Panc1 (cell line): ENCODE measurements at regions not wholly inside any gene's neighbourhood (a gene's known extent, or its start where the extent isn't known, plus 50 kb on each side); places are given as distances from the start of the nearest gene placed in this dataset.

ENCODE experiments used
- ATAC-seq: fragments of 200-7000 bp; cut with Tn5 transposase; 2 replicates; pipeline ENCODE4 v1.9.1; 2020; ENCODE audit warnings: mild to moderate bottlenecking, moderate library complexity
- BruUV-seq: library from RNA; stranded (reverse); fragments of 400-500 nt; replicated peaks from 2 replicates; lab custom pipeline; 2021; lab: Mats Ljungman, UMichigan
- CTCF ChIA-PET: fragments of 300-600 bp; sonication (Branson Sonifier 250); formaldehyde crosslinking; loops from one replicate; lab custom pipeline; 2022; ENCODE audit warnings: antibody characterized with exemption; lab: Charles Lee
- POLR2A ChIA-PET: fragments of 300-600 bp; sonication (Branson Sonifier 250); formaldehyde crosslinking; loops from one replicate; lab custom pipeline; 2022; ENCODE audit warnings: antibody characterized with exemption; lab: Charles Lee
- DNase-seq: peaks from one replicate; pipeline ENCODE4 v3.0.0-alpha.2; 2010; ENCODE audit warnings: low read depth, low spot score
- H3K27ac ChIP-seq: 2 replicates; pipeline ENCODE4 v1.5.1; 2011; ENCODE audit warnings: mild to moderate bottlenecking, low read length, inconsistent platforms
- H3K27me3 ChIP-seq: fragments of 200-500 bp; sonication (Bioruptor generic); 2 replicates; pipeline ENCODE4 v1.6.0; 2014; ENCODE audit warnings: low read length, inconsistent platforms; ENCODE audit not compliant: control insufficient read depth, insufficient read depth
- H3K36me3 ChIP-seq: fragments of 200-500 bp; sonication (Bioruptor generic); 2 replicates; pipeline ENCODE4 v1.5.1; 2014; ENCODE audit warnings: inconsistent platforms, mild to moderate bottlenecking, low read length, moderate library complexity; ENCODE audit not compliant: control insufficient read depth, insufficient read depth
- H3K4me1 ChIP-seq: 2 replicates; pipeline ENCODE4 v1.5.1; 2011; ENCODE audit warnings: inconsistent platforms, mild to moderate bottlenecking, low read length, moderate library complexity; ENCODE audit not compliant: control insufficient read depth, insufficient read depth
- H3K4me3 ChIP-seq, 2 experiments: 2 replicates each; pipeline ENCODE4 v1.5.1; 2011 to 2012; ENCODE audit warnings: low read depth in 2 of 2, low read length in 2 of 2, mild to moderate bottlenecking in 2 of 2, inconsistent platforms in 1 of 2, moderate library complexity in 1 of 2
- H3K9me3 ChIP-seq: fragments of 200-500 bp; sonication (Bioruptor generic); 2 replicates; pipeline ENCODE4 v1.5.1; 2014; ENCODE audit warnings: low read depth, mild to moderate bottlenecking, inconsistent platforms, low read length, moderate library complexity; ENCODE audit not compliant: control insufficient read depth, insufficient read depth
- POLR2AphosphoS5 ChIP-seq: IDR thresholded peaks from 2 replicates; pipeline ENCODE4 v1.6.1; 2012; ENCODE audit warnings: mild to moderate bottlenecking, low read depth, low read length, moderate library complexity
- SIN3A ChIP-seq: IDR thresholded peaks from 2 replicates; pipeline ENCODE4 v1.6.1; 2012; ENCODE audit warnings: low read depth, mild to moderate bottlenecking, low read length, moderate library complexity, borderline replicate concordance; ENCODE audit not compliant: insufficient read depth
- TCF7L2 ChIP-seq: IDR thresholded peaks from 2 replicates; pipeline ENCODE4 v1.6.1; 2011; ENCODE audit warnings: mild to moderate bottlenecking, low read depth, low read length, inconsistent platforms
- in situ Hi-C: cut with HindIII; loops from 2 replicates; pipeline ENCODE4 v1.10.0; 2016; ENCODE audit warnings: low sequenced_read_pairs, low pct_unique_long_range_greater_than_20kb
- intact Hi-C: fragments of 100-400 bp; cut with micrococcal nuclease; formaldehyde crosslinking; loops from one replicate; pipeline ENCODE4 v1.10.0; 2022; ENCODE audit not compliant: unreplicated experiment
- TF ChIP-seq, protein P1 (sequence below): fragments of 450-650 bp; IDR thresholded peaks from 2 replicates; pipeline ENCODE4 v1.5.1; 2017; ENCODE audit warnings: mild to moderate bottlenecking
- TF ChIP-seq, protein P2 (sequence below), 2 experiments: IDR thresholded peaks; 2 replicates each; pipeline ENCODE4 v1.6.1; 2011 to 2012; ENCODE audit warnings: low read depth in 2 of 2, control low read depth in 1 of 2, low read length in 1 of 2, mild to moderate bottlenecking in 1 of 2, moderate library complexity in 1 of 2; ENCODE audit not compliant: insufficient read depth in 1 of 2

DNA sequence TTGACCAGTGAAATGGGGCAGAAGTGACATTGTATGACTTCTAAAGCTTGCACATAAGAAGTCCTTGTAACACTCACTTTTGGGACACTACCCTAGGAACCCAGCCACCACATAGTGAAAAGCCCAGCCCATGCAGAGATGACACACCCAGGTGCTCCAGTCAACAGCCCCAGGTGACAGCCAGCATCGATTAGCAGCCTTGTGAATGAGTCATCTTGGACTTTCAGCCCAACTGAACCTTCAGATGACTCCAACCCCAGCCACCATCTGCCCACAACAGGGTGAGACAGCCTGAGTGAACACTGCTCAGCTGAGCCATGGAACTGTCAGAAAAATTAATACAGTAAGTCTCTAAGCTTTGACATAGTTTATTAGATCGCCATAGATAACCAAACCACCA lies 458.6 kb downstream of the ZSWIM6 start:
- CTCF ChIA-PET = no interaction called here
- DNase-seq (no peak), ATAC-seq (no peak)
- Histone ChIP-seq H3K4me1 (no peaks in the 10 kb centered on the region; the same call in 1 of the 2 replicates), H3K36me3 (no peaks in the 10 kb centered on the region), H3K27ac (no peak overlapping the region), H3K4me3 (no peak overlapping the region), H3K9me3 (no peaks in the 10 kb centered on the region), H3K27me3 (no peaks in the 10 kb centered on the region)
- intact Hi-C loops = no loop called here
- in situ Hi-C loops = no loop called here
- BruUV-seq = no TSS peak
- TF ChIP-seq, protein P1, sequence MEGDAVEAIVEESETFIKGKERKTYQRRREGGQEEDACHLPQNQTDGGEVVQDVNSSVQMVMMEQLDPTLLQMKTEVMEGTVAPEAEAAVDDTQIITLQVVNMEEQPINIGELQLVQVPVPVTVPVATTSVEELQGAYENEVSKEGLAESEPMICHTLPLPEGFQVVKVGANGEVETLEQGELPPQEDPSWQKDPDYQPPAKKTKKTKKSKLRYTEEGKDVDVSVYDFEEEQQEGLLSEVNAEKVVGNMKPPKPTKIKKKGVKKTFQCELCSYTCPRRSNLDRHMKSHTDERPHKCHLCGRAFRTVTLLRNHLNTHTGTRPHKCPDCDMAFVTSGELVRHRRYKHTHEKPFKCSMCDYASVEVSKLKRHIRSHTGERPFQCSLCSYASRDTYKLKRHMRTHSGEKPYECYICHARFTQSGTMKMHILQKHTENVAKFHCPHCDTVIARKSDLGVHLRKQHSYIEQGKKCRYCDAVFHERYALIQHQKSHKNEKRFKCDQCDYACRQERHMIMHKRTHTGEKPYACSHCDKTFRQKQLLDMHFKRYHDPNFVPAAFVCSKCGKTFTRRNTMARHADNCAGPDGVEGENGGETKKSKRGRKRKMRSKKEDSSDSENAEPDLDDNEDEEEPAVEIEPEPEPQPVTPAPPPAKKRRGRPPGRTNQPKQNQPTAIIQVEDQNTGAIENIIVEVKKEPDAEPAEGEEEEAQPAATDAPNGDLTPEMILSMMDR = no peak
- TF ChIP-seq, protein P2, sequence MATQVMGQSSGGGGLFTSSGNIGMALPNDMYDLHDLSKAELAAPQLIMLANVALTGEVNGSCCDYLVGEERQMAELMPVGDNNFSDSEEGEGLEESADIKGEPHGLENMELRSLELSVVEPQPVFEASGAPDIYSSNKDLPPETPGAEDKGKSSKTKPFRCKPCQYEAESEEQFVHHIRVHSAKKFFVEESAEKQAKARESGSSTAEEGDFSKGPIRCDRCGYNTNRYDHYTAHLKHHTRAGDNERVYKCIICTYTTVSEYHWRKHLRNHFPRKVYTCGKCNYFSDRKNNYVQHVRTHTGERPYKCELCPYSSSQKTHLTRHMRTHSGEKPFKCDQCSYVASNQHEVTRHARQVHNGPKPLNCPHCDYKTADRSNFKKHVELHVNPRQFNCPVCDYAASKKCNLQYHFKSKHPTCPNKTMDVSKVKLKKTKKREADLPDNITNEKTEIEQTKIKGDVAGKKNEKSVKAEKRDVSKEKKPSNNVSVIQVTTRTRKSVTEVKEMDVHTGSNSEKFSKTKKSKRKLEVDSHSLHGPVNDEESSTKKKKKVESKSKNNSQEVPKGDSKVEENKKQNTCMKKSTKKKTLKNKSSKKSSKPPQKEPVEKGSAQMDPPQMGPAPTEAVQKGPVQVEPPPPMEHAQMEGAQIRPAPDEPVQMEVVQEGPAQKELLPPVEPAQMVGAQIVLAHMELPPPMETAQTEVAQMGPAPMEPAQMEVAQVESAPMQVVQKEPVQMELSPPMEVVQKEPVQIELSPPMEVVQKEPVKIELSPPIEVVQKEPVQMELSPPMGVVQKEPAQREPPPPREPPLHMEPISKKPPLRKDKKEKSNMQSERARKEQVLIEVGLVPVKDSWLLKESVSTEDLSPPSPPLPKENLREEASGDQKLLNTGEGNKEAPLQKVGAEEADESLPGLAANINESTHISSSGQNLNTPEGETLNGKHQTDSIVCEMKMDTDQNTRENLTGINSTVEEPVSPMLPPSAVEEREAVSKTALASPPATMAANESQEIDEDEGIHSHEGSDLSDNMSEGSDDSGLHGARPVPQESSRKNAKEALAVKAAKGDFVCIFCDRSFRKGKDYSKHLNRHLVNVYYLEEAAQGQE (IDR thresholded peaks at IDR 0.05; ENCODE audit: insufficient read depth in 1 of 2, low read depth in 2 of 2, low read length in 1 of 2) = no peak
- TF ChIP-seq SIN3A = no peak
- no peak for TF ChIP-seq POLR2AphosphoS5
- TF ChIP-seq TCF7L2 = no peak
- POLR2A ChIA-PET = no interaction called here

DNA sequence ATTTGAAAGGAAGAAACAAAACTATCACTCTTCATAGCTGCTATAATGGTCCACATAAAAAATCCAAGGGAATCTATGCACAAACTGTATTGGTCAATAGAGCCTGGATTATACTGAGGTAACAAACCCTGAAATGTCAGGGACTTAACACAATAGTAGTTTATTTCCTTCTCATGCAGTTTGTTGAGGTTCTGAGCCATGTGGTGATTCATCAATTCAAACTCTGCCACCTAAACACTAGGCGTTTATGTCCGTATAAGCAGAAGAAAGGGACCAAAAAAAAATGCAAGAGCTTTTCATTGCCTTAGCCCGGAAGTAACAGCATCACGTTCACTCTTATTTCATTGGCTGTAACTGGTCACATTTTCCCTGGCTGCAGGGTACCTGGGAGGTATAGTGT lies 464.7 kb downstream of the ZSWIM6 start:
- POLR2A ChIA-PET = interaction anchor here (0.6 kb wide), 1 partner anchor 60 kb away, joined by 3 read pairs; no protein-coding TSS in a partner anchor
- Histone ChIP-seq H3K27me3 (peaks cover 4% of the 10 kb centered on the region), H3K36me3 (no peaks in the 10 kb centered on the region), H3K4me3 (no peak overlapping the region), H3K9me3 (no peaks in the 10 kb centered on the region), H3K4me1 (no peaks in the 10 kb centered on the region), H3K27ac (no peak overlapping the region)
- no peak for TF ChIP-seq TCF7L2
- TF ChIP-seq, protein P1 = no peak
- TF ChIP-seq POLR2AphosphoS5 = no peak
- no peak for TF ChIP-seq SIN3A
- TF ChIP-seq, protein P2 (IDR thresholded peaks at IDR 0.05; ENCODE audit: insufficient read depth in 1 of 2, low read depth in 2 of 2, low read length in 1 of 2) = no peak
- DNase-seq (no peak), ATAC-seq (no peak)
- CTCF ChIA-PET = no interaction called here
- in situ Hi-C loops (no loop called here), intact Hi-C loops (no loop called here)
- BruUV-seq = no TSS peak
